ENCODE measurements at regions not wholly inside any gene's neighbourhood (a gene's known extent, or its start where the extent isn't known, plus 50 kb on each side); places are given as distances from the start of the nearest gene placed in this dataset.
"Not testable (repeated sequence)": the region's sequence is repeated elsewhere in the genome, so short reads cannot be mapped to it uniquely, and the experiment has no call there.

DNA sequence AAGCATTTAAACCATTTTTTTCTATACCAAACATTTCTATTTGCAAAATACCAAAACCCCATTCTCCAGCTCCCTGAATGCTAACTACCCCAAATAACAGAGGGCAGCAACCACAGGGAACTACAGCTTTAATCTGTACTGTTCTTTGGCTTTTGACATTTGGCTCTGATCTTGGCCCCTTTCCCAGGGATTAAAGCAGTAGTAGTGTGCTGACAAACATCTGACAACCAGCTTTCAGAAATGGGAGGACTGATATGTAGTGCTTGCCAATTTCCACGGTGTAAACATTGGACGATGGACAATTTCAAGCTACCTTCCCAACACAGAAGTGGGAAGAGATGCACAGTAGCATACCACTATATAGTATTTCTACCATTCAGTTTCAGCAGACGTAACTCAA lies 88.4 kb upstream of the TEAD1 start:
- Histone ChIP-seq H3K4me3 (ENCODE audit: low read depth, low read length) (no peak overlapping the region), H3K4me1 (no peaks in the 10 kb centered on the region), H3K27me3 (no peaks in the 10 kb centered on the region), H3K36me3 (no peaks in the 10 kb centered on the region), H3K9me3 (no peaks in the 10 kb centered on the region)
- TF ChIP-seq, protein P1, sequence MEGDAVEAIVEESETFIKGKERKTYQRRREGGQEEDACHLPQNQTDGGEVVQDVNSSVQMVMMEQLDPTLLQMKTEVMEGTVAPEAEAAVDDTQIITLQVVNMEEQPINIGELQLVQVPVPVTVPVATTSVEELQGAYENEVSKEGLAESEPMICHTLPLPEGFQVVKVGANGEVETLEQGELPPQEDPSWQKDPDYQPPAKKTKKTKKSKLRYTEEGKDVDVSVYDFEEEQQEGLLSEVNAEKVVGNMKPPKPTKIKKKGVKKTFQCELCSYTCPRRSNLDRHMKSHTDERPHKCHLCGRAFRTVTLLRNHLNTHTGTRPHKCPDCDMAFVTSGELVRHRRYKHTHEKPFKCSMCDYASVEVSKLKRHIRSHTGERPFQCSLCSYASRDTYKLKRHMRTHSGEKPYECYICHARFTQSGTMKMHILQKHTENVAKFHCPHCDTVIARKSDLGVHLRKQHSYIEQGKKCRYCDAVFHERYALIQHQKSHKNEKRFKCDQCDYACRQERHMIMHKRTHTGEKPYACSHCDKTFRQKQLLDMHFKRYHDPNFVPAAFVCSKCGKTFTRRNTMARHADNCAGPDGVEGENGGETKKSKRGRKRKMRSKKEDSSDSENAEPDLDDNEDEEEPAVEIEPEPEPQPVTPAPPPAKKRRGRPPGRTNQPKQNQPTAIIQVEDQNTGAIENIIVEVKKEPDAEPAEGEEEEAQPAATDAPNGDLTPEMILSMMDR (IDR thresholded peaks at IDR 0.05; ENCODE audit: low read depth, low read length) = no peak
- no peak for DNase-seq

DNA sequence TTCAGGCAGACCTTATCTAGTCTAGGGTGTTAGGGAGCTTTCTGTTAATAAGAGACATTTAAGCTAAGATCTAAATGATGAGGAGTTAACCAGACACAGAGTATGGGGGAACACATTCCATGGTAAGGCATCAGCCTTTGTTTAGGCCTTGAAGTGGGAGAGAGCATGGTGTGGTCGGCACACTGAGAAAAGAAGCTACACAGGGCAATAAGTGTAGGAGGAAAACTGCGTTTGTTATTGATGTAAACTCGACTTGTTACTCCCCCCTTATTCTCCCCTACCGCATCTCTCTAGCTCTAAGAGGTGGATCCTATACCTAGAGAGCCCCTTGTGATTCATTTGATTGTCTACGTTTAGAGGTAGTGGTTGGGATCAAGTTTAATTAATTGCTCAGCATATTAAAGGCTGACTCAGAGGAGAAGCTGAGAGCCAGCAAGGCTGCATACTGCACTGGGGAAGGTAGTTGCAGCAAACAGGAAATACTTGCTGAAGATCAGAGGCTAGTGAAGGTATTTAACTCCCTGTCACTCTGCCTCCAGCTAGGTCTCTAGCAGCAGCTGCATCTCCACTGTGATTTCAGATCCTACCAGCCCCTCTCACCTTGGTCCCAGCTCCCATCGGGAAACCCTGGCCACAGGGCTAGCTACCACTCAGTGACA lies 86.8 kb upstream of the TEAD1 start:
- no peaks in the 10 kb centered on the region for H3K36me3 ChIP-seq
- H3K27me3 ChIP-seq = no peaks in the 10 kb centered on the region
- no peak for DNase-seq
- TF ChIP-seq, protein P1 (IDR thresholded peaks at IDR 0.05; ENCODE audit: low read depth, low read length) = no peak
- no peaks in the 10 kb centered on the region for H3K9me3 ChIP-seq
- no peak overlapping the region for H3K4me3 ChIP-seq (ENCODE audit: low read depth, low read length)
- peaks cover 5% of the 10 kb centered on the region for H3K4me1 ChIP-seq

DNA sequence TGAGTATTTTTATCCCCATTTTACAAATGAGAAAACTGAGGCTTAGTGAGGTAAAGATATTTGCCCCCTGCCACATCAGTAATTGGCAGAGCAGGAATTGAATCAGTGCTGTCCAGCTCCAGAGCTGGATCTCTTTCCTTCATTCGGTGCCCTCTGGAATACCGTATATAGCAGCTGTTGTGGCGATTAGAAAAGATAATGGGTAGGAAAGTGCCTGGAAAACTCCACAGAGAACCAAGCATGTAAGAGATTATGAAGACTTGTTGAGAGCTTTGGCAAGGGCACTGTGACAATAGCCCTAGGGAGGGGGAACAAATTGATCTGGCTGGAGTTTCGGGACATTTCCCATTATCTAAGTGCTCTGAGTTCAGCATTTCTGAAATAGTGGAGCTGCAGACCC lies 82.5 kb upstream of the TEAD1 start:
- Histone ChIP-seq H3K4me3 (ENCODE audit: low read depth, low read length) (no peak overlapping the region), H3K27me3 (no peaks in the 10 kb centered on the region), H3K36me3 (no peaks in the 10 kb centered on the region), H3K9me3 (no peaks in the 10 kb centered on the region), H3K4me1 (peaks cover 6% of the 10 kb centered on the region)
- DNase-seq = peak; percentile 18
- TF ChIP-seq, protein P1 (IDR thresholded peaks at IDR 0.05; ENCODE audit: low read depth, low read length) = no peak

DNA sequence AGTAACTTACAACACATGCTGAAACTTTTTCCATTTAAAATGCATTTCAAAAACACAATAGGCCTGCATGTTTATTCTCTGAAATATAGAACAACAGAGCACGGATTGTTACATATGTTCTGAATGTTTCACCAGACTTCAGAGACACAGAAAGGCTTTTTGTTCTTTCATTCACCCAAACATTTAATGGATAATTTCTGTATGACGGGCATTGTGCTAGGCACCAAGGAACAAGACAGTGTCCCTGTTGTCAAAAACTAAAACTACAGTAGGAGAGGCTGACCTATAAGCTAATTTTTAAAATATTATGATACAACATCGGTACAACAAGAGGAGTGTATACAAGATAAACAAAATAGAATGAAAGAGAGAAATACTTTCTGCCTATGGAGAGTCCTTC lies 81.9 kb upstream of the TEAD1 start:
- TF ChIP-seq, protein P1 (IDR thresholded peaks at IDR 0.05; ENCODE audit: low read depth, low read length) = no peak
- no peaks in the 10 kb centered on the region for H3K27me3 ChIP-seq
- DNase-seq = no peak

DNA sequence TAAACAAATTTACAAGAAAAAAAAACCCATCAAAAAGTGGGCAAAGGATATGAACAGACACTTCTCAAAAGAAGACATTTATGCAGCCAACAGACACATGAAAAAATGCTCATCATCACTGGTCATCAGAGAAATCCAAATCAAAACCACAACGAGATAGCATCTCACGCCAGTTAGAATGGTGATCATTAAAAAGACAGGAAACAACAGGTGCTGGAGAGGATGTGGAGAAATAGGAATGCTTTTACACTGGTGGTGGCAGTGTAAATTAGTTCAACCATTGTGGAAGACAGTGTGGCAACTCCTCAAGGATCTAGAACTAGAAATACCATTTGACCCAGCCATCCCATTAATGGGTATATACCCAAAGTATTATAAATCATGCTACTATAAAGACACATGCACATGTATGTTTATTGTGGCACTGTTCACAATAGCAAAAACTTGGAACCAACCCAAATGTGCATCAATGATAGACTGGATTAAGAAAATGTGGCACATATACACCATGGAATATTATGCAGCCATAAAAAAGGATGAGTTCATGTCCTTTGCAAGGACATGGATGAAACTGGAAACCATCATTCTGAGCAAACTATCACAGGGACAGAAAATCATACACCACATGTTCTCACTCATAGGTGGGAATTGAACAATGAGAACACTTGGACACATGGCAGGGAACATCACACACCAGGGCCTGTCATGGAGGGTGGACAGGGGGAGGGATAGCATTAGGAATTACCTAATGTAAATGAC lies 79.0 kb upstream of the TEAD1 start:
- not testable (repeated sequence) for H3K27me3 ChIP-seq; H3K36me3 ChIP-seq; H3K4me1 ChIP-seq; DNase-seq; H3K4me3 ChIP-seq (ENCODE audit: low read depth, low read length); H3K9me3 ChIP-seq

More for the DNA sequence above, 81.9 kb upstream of the TEAD1 start:
- Histone ChIP-seq H3K9me3 (no peaks in the 10 kb centered on the region), H3K36me3 (no peaks in the 10 kb centered on the region), H3K4me3 (ENCODE audit: low read depth, low read length) (no peak overlapping the region), H3K4me1 (peaks cover 6% of the 10 kb centered on the region)

DNA sequence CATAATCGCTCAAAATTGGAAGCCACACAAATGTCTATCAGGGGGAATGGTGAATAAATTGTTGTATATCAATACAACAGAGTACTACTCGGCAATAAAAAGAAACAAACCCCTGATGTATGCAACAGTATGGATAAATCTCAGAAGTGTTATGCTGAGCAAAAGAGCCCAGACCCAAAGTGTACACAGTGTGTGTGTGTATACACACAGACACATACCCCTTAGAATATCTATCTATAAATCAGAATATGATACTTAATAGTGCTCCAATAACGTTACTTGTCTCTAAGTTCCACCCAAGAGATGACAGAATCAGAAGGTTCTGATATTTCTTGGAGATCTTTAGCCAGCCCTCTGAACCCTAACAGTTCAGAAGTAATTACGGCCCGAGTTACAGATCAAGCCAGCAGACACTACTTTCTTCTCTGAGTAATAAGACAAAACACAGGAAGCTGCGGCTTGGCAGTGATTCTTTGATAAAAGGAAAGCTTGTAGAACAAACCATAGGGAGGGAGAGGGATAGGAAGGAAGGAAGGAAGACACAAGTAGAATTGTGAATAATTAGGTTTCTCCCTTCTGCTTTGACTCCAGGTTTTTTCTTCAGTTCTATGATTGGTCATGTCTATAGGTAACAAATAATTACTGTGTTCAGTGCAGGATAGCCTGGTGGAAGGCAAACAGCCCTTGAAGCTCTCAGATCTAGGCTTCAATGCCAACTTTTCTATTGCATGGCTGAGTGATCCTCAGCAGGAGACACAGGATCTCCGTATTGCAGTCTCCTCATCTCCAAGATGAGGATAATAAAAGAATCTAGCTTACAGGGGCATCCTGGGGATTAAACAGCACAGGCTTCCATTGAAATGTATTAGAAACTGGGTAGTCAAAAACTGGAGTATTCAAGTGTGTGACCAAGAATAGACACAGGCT lies 75.6 kb upstream of the TEAD1 start:
- no peak for DNase-seq
- H3K4me1 ChIP-seq = no peaks in the 10 kb centered on the region
- H3K36me3 ChIP-seq = no peaks in the 10 kb centered on the region
- H3K27me3 ChIP-seq = no peaks in the 10 kb centered on the region
- TF ChIP-seq, protein P1 (IDR thresholded peaks at IDR 0.05; ENCODE audit: low read depth, low read length) = no peak
- H3K9me3 ChIP-seq = no peaks in the 10 kb centered on the region
- no peak overlapping the region for H3K4me3 ChIP-seq (ENCODE audit: low read depth, low read length)

Data from BE2C (cell line).